ENCODE measurements at regions not wholly inside any gene's neighbourhood (a gene's known extent, or its start where the extent isn't known, plus 50 kb on each side); places are given as distances from the start of the nearest gene placed in this dataset.

DNA sequence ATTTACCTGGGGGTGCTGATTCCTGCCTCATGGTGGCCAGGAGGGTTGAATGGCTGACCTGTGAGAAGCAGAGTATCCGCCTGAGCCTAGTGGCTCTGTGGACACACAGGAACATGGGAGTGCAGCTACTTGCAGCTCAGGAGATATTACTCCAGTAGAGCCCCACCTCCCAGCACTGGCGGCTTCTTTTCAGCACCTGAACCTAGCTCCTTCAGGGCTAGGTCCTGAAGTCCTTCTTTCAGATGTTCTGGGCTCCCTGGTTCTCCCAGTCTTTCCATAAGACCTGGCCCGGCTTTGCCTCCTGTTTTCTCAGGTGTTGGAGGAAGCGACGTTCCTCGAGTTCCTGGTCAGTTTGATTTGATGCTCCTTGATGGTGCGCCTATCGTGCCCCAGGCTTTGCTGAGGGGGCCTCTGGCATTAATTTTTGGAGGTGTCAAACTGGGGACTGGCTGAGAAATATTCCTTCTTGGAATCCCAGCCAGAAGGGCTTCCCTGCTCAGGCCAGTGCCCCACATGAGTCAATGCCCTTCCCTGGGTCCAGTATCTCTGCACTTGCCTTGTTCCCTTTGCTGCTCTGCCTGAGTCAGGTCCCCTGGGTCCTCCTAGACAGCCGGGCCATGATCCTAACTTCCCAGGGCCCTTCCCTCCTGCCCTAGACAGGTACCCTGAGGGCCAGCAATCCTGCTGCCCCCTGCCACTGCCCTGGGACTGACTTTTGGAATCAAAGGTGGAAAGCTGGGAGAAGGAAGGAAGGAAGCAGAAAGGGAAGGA, 110.7 kb upstream of the HAAO start:
- Histone ChIP-seq H3K4me3 (ENCODE audit: low read depth, low read length) (no peak overlapping the region), H3K27ac (ENCODE audit: low read depth, low read length) (no peak overlapping the region), H3K36me3 (ENCODE audit: control insufficient read depth, insufficient read depth, low read length) (no peaks in the 10 kb centered on the region), H3K4me1 (ENCODE audit: control insufficient read depth, insufficient read depth, low read length) (peaks cover 45% of the 10 kb centered on the region), H3K27me3 (ENCODE audit: control insufficient read depth, insufficient read depth, low read length) (no peaks in the 10 kb centered on the region), H3K9me3 (ENCODE audit: control insufficient read depth, insufficient read depth, low read length) (no peaks in the 10 kb centered on the region)
- WGBS (ENCODE audit: insufficient coverage), result 92% methylated on average over 7 of the region's 9 CpGs
- DNase-seq (ENCODE audit: low read depth in 4 of 6, low spot score in 6 of 6), result no peak

DNA sequence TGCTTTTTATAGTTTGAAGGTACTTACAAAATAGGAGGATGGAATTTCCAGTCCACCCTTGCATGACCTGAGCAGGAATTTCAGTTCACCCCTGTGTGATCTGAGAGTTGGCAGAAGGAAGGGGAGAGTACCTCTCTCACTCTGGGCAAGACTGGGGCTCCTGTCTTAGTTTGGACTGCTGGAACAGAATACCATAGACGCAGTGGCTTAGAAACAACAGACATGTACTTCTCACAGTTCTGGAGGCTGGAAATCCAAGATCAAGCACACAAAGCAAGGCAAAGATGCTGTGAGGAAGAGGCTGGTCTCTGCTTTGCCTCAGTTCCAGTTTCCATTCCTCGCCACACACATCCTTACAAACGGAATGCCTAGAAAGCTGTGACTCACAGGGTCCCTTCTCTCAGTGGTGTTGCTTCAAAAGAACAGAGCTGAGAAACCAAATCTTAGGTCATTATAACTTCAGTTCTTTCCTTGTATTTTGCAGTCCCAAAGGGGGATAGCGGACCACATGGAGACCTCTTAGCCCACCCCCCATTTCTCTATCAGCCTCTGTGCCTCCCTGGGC, 108.8 kb upstream of the HAAO start:
- H3K36me3 ChIP-seq (ENCODE audit: control insufficient read depth, insufficient read depth, low read length), result no peaks in the 10 kb centered on the region
- WGBS (ENCODE audit: insufficient coverage), result 78% methylated on average over 3 of the region's 4 CpGs
- peaks cover 28% of the 10 kb centered on the region for H3K4me1 ChIP-seq (ENCODE audit: control insufficient read depth, insufficient read depth, low read length)
- DNase-seq (ENCODE audit: low read depth in 4 of 6, low spot score in 6 of 6), result no peak
- H3K9me3 ChIP-seq (ENCODE audit: control insufficient read depth, insufficient read depth, low read length), result no peaks in the 10 kb centered on the region
- no peak overlapping the region for H3K27ac ChIP-seq (ENCODE audit: low read depth, low read length)
- H3K4me3 ChIP-seq (ENCODE audit: low read depth, low read length), result no peak overlapping the region
- no peaks in the 10 kb centered on the region for H3K27me3 ChIP-seq (ENCODE audit: control insufficient read depth, insufficient read depth, low read length)

DNA sequence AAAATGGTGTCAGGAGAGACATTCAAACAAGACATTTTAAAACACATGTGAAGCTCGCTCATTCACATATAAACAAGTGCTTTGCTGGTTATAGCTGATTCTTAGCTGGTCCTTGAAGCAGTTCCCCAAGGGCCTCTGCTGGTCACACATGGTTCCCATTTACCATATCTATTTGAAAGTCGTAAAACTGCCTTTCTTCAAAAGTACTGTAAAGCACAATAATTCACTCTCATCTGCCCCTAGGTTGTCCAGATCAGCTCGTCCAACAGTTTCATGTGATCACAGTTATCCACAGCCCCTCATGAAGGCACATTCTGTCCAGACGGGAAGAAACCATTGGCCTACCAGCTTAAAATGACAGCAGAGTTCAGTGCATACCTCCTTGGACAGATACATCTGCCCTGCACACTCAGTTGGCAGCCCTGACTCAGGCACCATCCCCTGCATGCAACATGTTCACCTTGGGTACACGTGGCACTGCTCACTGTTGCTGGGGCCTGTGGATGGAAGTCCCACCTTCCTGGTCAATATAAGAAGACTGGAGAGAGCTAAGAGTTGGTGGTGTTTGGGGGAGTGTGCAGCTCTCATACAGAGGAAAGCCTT, 108.0 kb upstream of the HAAO start:
- 81% methylated on average over 4 of the region's 5 CpGs for WGBS (ENCODE audit: insufficient coverage)
- no peak for DNase-seq (ENCODE audit: low read depth in 4 of 6, low spot score in 6 of 6)
- no peaks in the 10 kb centered on the region for H3K9me3 ChIP-seq (ENCODE audit: control insufficient read depth, insufficient read depth, low read length)
- H3K4me1 ChIP-seq (ENCODE audit: control insufficient read depth, insufficient read depth, low read length), result peaks cover 20% of the 10 kb centered on the region
- H3K4me3 ChIP-seq (ENCODE audit: low read depth, low read length), result no peak overlapping the region
- no peaks in the 10 kb centered on the region for H3K36me3 ChIP-seq (ENCODE audit: control insufficient read depth, insufficient read depth, low read length)
- H3K27ac ChIP-seq (ENCODE audit: low read depth, low read length), result no peak overlapping the region
- H3K27me3 ChIP-seq (ENCODE audit: control insufficient read depth, insufficient read depth, low read length), result no peaks in the 10 kb centered on the region

DNA sequence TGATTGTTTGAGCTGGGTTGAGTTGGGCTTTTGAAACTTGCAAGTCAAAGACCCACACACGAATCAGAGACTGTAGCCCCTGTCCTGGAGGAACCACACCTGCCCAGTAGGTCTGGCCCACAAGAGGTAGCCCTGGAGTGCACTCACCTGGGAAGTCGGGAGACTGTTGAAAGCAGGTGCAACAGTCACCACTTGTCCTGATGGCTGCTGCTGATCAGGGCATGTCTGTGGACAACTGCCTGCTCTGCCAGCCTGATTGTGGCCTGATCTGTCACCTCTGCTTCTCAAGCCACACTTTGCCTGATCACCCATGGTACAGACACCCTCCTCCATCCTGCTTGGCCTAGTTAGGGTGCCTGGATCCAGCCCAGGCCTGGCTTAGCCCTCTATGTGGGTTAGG, 105.0 kb upstream of the HAAO start:
- no peaks in the 10 kb centered on the region for H3K27me3 ChIP-seq (ENCODE audit: control insufficient read depth, insufficient read depth, low read length)
- no peaks in the 10 kb centered on the region for H3K36me3 ChIP-seq (ENCODE audit: control insufficient read depth, insufficient read depth, low read length)
- no peak overlapping the region for H3K27ac ChIP-seq (ENCODE audit: low read depth, low read length)
- no peaks in the 10 kb centered on the region for H3K4me1 ChIP-seq (ENCODE audit: control insufficient read depth, insufficient read depth, low read length)
- no peaks in the 10 kb centered on the region for H3K9me3 ChIP-seq (ENCODE audit: control insufficient read depth, insufficient read depth, low read length)
- H3K4me3 ChIP-seq (ENCODE audit: low read depth, low read length), result no peak overlapping the region
- no peak for DNase-seq (ENCODE audit: low read depth in 4 of 6, low spot score in 6 of 6)
- WGBS (ENCODE audit: insufficient coverage), result 95% methylated on average over 2 of the region's 2 CpGs

DNA sequence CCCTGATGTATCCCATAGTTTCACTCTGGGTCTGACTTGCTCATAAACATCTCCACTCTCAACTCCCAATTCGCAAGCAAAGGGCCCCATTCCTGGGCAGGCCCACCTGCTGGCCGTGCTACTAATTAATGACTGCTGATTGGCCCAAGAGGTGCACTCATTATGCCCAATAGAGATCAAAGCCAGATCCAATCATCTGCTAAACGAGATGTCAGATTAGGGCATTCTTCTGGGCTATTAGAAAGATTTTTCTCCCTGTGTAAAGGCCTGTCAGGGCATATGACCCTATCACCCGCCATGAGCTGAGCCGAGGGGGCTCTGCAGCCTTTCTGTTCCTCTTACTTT, 103.4 kb upstream of the HAAO start:
- no peak for DNase-seq (ENCODE audit: low read depth in 4 of 6, low spot score in 6 of 6)
- Histone ChIP-seq H3K9me3 (ENCODE audit: control insufficient read depth, insufficient read depth, low read length) (no peaks in the 10 kb centered on the region), H3K27me3 (ENCODE audit: control insufficient read depth, insufficient read depth, low read length) (no peaks in the 10 kb centered on the region), H3K4me1 (ENCODE audit: control insufficient read depth, insufficient read depth, low read length) (peaks cover under 1% of the 10 kb centered on the region), H3K27ac (ENCODE audit: low read depth, low read length) (no peak overlapping the region), H3K4me3 (ENCODE audit: low read depth, low read length) (no peak overlapping the region), H3K36me3 (ENCODE audit: control insufficient read depth, insufficient read depth, low read length) (no peaks in the 10 kb centered on the region)
- WGBS (ENCODE audit: insufficient coverage), result 71% methylated on average over 5 of the region's 5 CpGs

DNA sequence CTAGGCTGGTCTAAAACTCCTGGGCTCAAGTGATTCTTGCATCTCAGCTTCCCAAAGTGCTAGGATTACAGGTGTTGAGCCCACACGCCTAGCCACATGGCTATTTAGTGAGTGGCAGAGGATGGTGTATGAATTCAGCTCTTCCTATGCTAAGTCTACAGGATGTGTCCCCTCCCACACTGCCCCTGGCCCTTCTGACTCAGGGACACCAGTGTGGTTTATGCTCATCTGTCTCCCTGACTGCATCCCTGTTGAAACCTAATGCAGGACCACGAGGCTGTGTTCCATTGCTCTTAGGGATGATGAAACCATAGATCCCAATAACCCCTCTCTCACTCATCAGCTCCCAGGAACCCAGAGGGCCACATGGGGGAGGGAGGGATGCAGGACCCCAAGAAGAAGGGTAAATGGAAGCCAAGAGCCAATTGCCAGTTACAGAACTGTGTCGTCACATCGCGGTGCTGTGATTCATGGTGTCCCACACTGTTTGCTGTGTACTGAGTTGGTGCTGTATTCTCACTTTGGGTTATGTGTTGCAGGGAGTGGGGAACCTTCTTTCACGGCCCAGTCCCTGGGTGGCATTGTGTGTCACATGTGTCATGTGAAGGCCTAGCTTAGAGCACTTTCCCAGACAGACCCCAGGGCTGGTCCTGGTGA, 102.9 kb upstream of the HAAO start:
- DNase-seq (ENCODE audit: low read depth in 4 of 6, low spot score in 6 of 6), result no peak
- WGBS (ENCODE audit: insufficient coverage), result 93% methylated on average over 4 of the region's 6 CpGs
- no peaks in the 10 kb centered on the region for H3K36me3 ChIP-seq (ENCODE audit: control insufficient read depth, insufficient read depth, low read length)

DNA sequence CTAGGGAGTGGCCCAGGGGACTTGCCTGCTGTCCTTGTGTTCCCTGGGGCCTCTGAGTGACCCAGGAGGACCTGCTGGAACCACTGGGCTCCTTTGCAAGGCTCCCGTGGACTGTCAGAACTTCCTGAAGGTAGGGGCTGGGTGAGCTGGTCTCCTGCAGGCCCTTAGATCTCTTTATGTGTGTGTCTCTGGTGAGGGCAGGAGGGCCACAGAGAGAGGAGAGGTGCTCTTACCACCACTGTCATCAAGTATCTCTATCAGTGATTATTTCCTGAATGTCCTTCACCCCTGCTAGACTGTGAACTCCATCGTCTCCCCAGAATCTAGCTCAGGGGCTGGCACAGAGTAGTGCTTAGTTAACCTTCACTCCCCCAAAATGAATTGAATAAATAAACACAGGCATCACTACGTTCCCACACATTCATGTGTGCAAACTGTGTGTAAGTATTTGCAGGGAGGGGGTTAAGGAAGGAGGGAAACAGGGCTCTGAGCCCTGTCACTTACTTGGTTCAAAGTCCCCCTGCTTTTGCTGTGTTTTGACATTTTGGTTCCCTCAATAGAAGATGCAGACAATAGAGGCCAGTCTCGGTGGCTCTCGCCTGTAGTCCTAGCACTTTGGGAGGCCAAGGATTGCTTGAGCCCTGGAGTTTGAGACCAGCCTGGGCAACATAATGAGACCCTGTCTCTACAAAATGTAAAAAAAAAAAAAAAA, 100.8 kb upstream of the HAAO start:
- Histone ChIP-seq H3K4me3 (ENCODE audit: low read depth, low read length) (no peak overlapping the region), H3K27ac (ENCODE audit: low read depth, low read length) (no peak overlapping the region), H3K36me3 (ENCODE audit: control insufficient read depth, insufficient read depth, low read length) (no peaks in the 10 kb centered on the region), H3K4me1 (ENCODE audit: control insufficient read depth, insufficient read depth, low read length) (peaks cover 2% of the 10 kb centered on the region), H3K27me3 (ENCODE audit: control insufficient read depth, insufficient read depth, low read length) (no peaks in the 10 kb centered on the region), H3K9me3 (ENCODE audit: control insufficient read depth, insufficient read depth, low read length) (no peaks in the 10 kb centered on the region)
- 96% methylated on average over 3 of the region's 5 CpGs for WGBS (ENCODE audit: insufficient coverage)
- DNase-seq (ENCODE audit: low read depth in 4 of 6, low spot score in 6 of 6), result no peak

More for the DNA sequence above, 102.9 kb upstream of the HAAO start:
- Histone ChIP-seq H3K9me3 (ENCODE audit: control insufficient read depth, insufficient read depth, low read length) (no peaks in the 10 kb centered on the region), H3K4me1 (ENCODE audit: control insufficient read depth, insufficient read depth, low read length) (peaks cover 2% of the 10 kb centered on the region), H3K27ac (ENCODE audit: low read depth, low read length) (no peak overlapping the region), H3K27me3 (ENCODE audit: control insufficient read depth, insufficient read depth, low read length) (no peaks in the 10 kb centered on the region), H3K4me3 (ENCODE audit: low read depth, low read length) (no peak overlapping the region)

DNA sequence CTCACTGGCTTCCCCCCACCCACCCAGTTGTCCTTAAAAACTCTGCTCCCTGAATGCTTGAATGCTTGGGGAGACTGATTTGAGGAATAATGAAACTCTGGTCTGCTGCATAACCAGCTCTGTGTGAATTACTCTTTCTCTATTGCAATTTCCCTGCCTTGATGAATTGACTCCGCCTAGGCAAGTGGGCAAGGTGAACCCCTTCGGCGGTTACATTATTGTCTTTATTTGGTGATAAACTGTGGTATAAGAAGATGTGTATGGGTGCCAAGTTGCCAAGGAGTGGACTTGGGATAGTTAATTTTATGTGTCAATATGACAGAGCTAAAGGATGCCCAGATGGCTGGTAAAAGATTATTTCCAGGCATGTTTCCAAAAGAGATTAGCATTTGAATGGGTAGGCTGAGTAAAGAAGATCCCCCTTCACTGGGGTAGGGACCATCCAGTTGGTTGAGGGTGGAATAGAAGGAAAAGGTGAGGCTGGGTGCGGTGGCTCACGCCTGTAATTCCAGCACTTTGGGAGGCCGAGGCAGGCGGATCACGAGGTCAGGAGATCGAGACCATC, 98.5 kb upstream of the HAAO start:
- Histone ChIP-seq H3K36me3 (ENCODE audit: control insufficient read depth, insufficient read depth, low read length) (no peaks in the 10 kb centered on the region), H3K4me1 (ENCODE audit: control insufficient read depth, insufficient read depth, low read length) (peaks cover 2% of the 10 kb centered on the region), H3K27ac (ENCODE audit: low read depth, low read length) (no peak overlapping the region), H3K27me3 (ENCODE audit: control insufficient read depth, insufficient read depth, low read length) (no peaks in the 10 kb centered on the region), H3K4me3 (ENCODE audit: low read depth, low read length) (no peak overlapping the region), H3K9me3 (ENCODE audit: control insufficient read depth, insufficient read depth, low read length) (no peaks in the 10 kb centered on the region)
- DNase-seq (ENCODE audit: low read depth in 4 of 6, low spot score in 6 of 6), result peak in 2 of 6 donors; percentile 69 to 71
- WGBS (ENCODE audit: insufficient coverage), result 27% methylated on average over 2 of the region's 9 CpGs

Data from spinal cord (tissue), 9 donors.